ENCODE measurements at regions not wholly inside any gene's neighbourhood (a gene's known extent, or its start where the extent isn't known, plus 50 kb on each side); places are given as distances from the start of the nearest gene placed in this dataset.

- no peak for DNase-seq
- Mint-ChIP-seq H3K36me3 (no peaks in the 10 kb centered on the region), H3K4me1 (no peaks in the 10 kb centered on the region), H3K4me3 (no peak overlapping the region), H3K27ac (no peak overlapping the region), H3K27me3 (no peaks in the 10 kb centered on the region), H3K9me3 (no peaks in the 10 kb centered on the region)
- no peak for ATAC-seq (replicated peaks)
Observed at GRCh38 chr9:14031810-14032209, 282.1 kb downstream of the NFIB start.

GRCh38 chr9:14031060-14031414 is 282.9 kb downstream of the NFIB start:
- no peak overlapping the region for H3K27ac Mint-ChIP-seq
- peaks cover 0 to 1% of the 10 kb centered on the region in 2 donors for H3K9me3 Mint-ChIP-seq
- no peak for DNase-seq
- H3K36me3 Mint-ChIP-seq = no peaks in the 10 kb centered on the region
- no peak overlapping the region for H3K4me3 Mint-ChIP-seq
- no peaks in the 10 kb centered on the region for H3K4me1 Mint-ChIP-seq
- no peak for ATAC-seq (replicated peaks)
- H3K27me3 Mint-ChIP-seq = no peaks in the 10 kb centered on the region

GRCh38 chr9:14030375-14031059 is 283.4 kb downstream of the NFIB start:
- H3K9me3 Mint-ChIP-seq = peaks cover 0 to 3% of the 10 kb centered on the region in 2 donors
- no peak overlapping the region for H3K4me3 Mint-ChIP-seq
- H3K27me3 Mint-ChIP-seq = no peaks in the 10 kb centered on the region
- H3K4me1 Mint-ChIP-seq = no peaks in the 10 kb centered on the region
- ATAC-seq (replicated peaks) (no peak), DNase-seq (no peak)
- no peaks in the 10 kb centered on the region for H3K36me3 Mint-ChIP-seq
- H3K27ac Mint-ChIP-seq = no peak overlapping the region

- Mint-ChIP-seq H3K27me3 (no peaks in the 10 kb centered on the region), H3K36me3 (no peaks in the 10 kb centered on the region), H3K4me1 (no peaks in the 10 kb centered on the region), H3K4me3 (no peak overlapping the region), H3K9me3 (peaks cover 0 to 3% of the 10 kb centered on the region in 2 donors), H3K27ac (no peak overlapping the region)
- ATAC-seq (replicated peaks) (no peak), DNase-seq (no peak)
Observed at GRCh38 chr9:14029806-14030374, 284.1 kb downstream of the NFIB start.

GRCh38 chr9:14027116-14027800 is 286.7 kb downstream of the NFIB start:
- DNase-seq = no peak
- Mint-ChIP-seq H3K4me3 (no peak overlapping the region), H3K36me3 (no peaks in the 10 kb centered on the region), H3K27ac (no peak overlapping the region), H3K9me3 (peaks cover 4 to 7% of the 10 kb centered on the region in 2 donors), H3K27me3 (no peaks in the 10 kb centered on the region), H3K4me1 (no peaks in the 10 kb centered on the region)
- no peak for ATAC-seq (replicated peaks)

- Mint-ChIP-seq H3K36me3 (no peaks in the 10 kb centered on the region), H3K27ac (no peak overlapping the region), H3K4me3 (no peak overlapping the region), H3K27me3 (no peaks in the 10 kb centered on the region), H3K9me3 (peaks cover 4 to 7% of the 10 kb centered on the region in 2 donors), H3K4me1 (no peaks in the 10 kb centered on the region)
- ATAC-seq (replicated peaks) (no peak), DNase-seq (no peak)
Observed at GRCh38 chr9:14025741-14026140, 288.2 kb downstream of the NFIB start.

- DNase-seq (no peak), ATAC-seq (replicated peaks) (no peak)
- Mint-ChIP-seq H3K4me3 (no peak overlapping the region), H3K9me3 (peaks cover 4 to 9% of the 10 kb centered on the region in 2 donors), H3K27ac (no peak overlapping the region), H3K36me3 (no peaks in the 10 kb centered on the region), H3K27me3 (no peaks in the 10 kb centered on the region), H3K4me1 (no peaks in the 10 kb centered on the region)
Observed at GRCh38 chr9:14023285-14023684, 290.7 kb downstream of the NFIB start.

GRCh38 chr9:14021871-14022525 is 291.9 kb downstream of the NFIB start:
- Mint-ChIP-seq H3K4me3 (no peak overlapping the region), H3K27ac (no peak overlapping the region), H3K4me1 (no peaks in the 10 kb centered on the region), H3K9me3 (peaks cover 4 to 9% of the 10 kb centered on the region in 2 donors), H3K27me3 (no peaks in the 10 kb centered on the region), H3K36me3 (no peaks in the 10 kb centered on the region)
- ATAC-seq (replicated peaks) (no peak), DNase-seq (no peak)

- Mint-ChIP-seq H3K27me3 (no peaks in the 10 kb centered on the region), H3K9me3 (peaks cover 0 to 6% of the 10 kb centered on the region in 2 donors), H3K36me3 (no peaks in the 10 kb centered on the region), H3K4me3 (no peak overlapping the region), H3K4me1 (no peaks in the 10 kb centered on the region), H3K27ac (no peak overlapping the region)
- ATAC-seq (replicated peaks) (no peak), DNase-seq (no peak)
Observed at GRCh38 chr9:14018081-14018480, 295.9 kb downstream of the NFIB start.

- Mint-ChIP-seq H3K27ac (no peak overlapping the region), H3K36me3 (no peaks in the 10 kb centered on the region), H3K4me3 (no peak overlapping the region), H3K27me3 (no peaks in the 10 kb centered on the region), H3K4me1 (no peaks in the 10 kb centered on the region), H3K9me3 (peaks cover 5% of the 10 kb centered on the region in 2 donors)
- DNase-seq (no peak), ATAC-seq (replicated peaks) (no peak)
Observed at GRCh38 chr9:14014744-14015143, 299.2 kb downstream of the NFIB start.

- no peaks in the 10 kb centered on the region for H3K4me1 Mint-ChIP-seq
- H3K27ac Mint-ChIP-seq = no peak overlapping the region
- no peak for ATAC-seq (replicated peaks)
- no peak overlapping the region for H3K4me3 Mint-ChIP-seq
- DNase-seq = no peak
- H3K36me3 Mint-ChIP-seq = no peaks in the 10 kb centered on the region
- no peaks in the 10 kb centered on the region for H3K27me3 Mint-ChIP-seq
- H3K9me3 Mint-ChIP-seq = peaks cover 4 to 5% of the 10 kb centered on the region in 2 donors
Observed at GRCh38 chr9:14014218-14014617, 299.7 kb downstream of the NFIB start.

- Mint-ChIP-seq H3K27ac (no peak overlapping the region), H3K4me1 (no peaks in the 10 kb centered on the region), H3K36me3 (no peaks in the 10 kb centered on the region), H3K9me3 (peaks cover 5% of the 10 kb centered on the region in 2 donors), H3K27me3 (no peaks in the 10 kb centered on the region), H3K4me3 (no peak overlapping the region)
- no peak for DNase-seq
- ATAC-seq (replicated peaks) = no peak
Observed at GRCh38 chr9:14011799-14012560, 302.0 kb downstream of the NFIB start.

GRCh38 chr9:14007190-14007769 is 306.7 kb downstream of the NFIB start:
- Mint-ChIP-seq H3K27ac (no peak overlapping the region), H3K9me3 (peaks cover 4 to 5% of the 10 kb centered on the region in 2 donors), H3K4me1 (no peaks in the 10 kb centered on the region), H3K27me3 (no peaks in the 10 kb centered on the region), H3K36me3 (no peaks in the 10 kb centered on the region), H3K4me3 (no peak overlapping the region)
- DNase-seq (no peak), ATAC-seq (replicated peaks) (no peak)
